RWPE2 (cell line): ENCODE measurements at regions not wholly inside any gene's neighbourhood (a gene's known extent, or its start where the extent isn't known, plus 50 kb on each side); places are given as distances from the start of the nearest gene placed in this dataset.

Experiments used
- ATAC-seq: fragments of 200-7000 bp; cut with Tn5 transposase; 3 replicates; pipeline ENCODE4 v1.9.1; 2021; ENCODE audit warnings: low read depth
- DNase-seq: peaks from one replicate; pipeline ENCODE4 v3.0.0-alpha.2; 2020; ENCODE audit warnings: low spot score
- H3K27ac ChIP-seq: fragments of 450-650 bp; 2 replicates; pipeline ENCODE4 v1.5.1; 2017; ENCODE audit warnings: mild to moderate bottlenecking; ENCODE audit not compliant: poor library complexity, severe bottlenecking
- H3K27me3 ChIP-seq: fragments of 250-450 bp; sonication (Bioruptor Pico); 2 replicates; pipeline ENCODE4 v1.5.1; 2021; ENCODE audit warnings: mild to moderate bottlenecking, moderate library complexity; ENCODE audit not compliant: insufficient read depth, poor library complexity, severe bottlenecking
- H3K36me3 ChIP-seq: fragments of 250-450 bp; sonication (Bioruptor Pico); 2 replicates; pipeline ENCODE4 v1.5.1; 2020; ENCODE audit warnings: low read depth, mild to moderate bottlenecking, moderate library complexity
- H3K4me1 ChIP-seq: fragments of 250-450 bp; sonication (Bioruptor Pico); 2 replicates; pipeline ENCODE4 v1.5.1; 2021; ENCODE audit warnings: mild to moderate bottlenecking, moderate library complexity; ENCODE audit not compliant: insufficient read depth, poor library complexity, severe bottlenecking
- H3K4me3 ChIP-seq: fragments of 250-450 bp; sonication (Bioruptor Pico); 2 replicates; pipeline ENCODE4 v1.5.1; 2021; ENCODE audit warnings: mild to moderate bottlenecking, moderate library complexity; ENCODE audit not compliant: severe bottlenecking
- H3K9me3 ChIP-seq: fragments of 250-450 bp; sonication (Bioruptor Pico); 2 replicates; pipeline ENCODE4 v1.5.1; 2021; ENCODE audit warnings: mild to moderate bottlenecking, moderate library complexity; ENCODE audit not compliant: severe bottlenecking
- TF ChIP-seq, protein P1 (sequence below): fragments of 450-650 bp; IDR thresholded peaks from one replicate; pipeline ENCODE4 v1.5.1; 2017; ENCODE audit warnings: mild to moderate bottlenecking, moderate library complexity; ENCODE audit not compliant: poor library complexity, severe bottlenecking

DNA sequence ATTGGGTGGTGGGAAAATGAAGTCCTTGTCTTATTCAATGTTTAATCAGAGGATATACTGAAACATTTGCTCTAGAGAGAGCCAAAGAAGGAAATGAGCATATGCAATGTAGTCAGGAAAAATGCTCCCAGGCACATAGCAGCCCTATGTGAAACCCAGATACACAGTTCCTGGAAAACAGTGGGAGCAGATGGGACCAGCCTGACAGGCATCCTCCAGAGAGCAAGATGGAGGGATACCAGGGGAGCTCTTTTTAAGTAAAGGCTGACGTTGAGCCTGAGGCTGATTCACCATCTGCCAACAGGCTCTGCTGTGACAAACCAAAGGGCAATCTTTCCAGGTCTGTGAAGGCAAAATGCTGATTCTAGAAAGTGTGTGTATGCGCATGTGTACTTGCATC lies 559.4 kb upstream of the KIRREL3 start:
- DNase-seq (no peak), ATAC-seq (no peak)

DNA sequence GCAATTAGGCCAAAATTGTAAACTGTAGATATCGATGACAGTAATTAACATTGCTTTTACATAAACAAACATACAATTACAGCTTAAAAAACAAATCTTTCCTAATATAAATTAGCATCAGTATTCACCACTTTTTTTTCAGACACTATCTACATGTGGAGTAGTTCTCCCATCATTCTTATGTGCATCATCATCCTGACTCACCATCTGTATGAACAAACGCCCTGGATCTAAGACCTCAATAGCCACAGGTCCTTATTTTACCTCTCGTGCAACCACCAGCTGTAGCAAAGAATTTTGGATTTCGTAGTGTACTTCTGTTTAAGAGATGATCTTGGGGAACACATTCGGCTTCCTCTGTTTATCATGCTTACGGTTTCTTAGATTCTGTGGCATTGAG lies 551.9 kb upstream of the KIRREL3 start:
- TF ChIP-seq, protein P1, sequence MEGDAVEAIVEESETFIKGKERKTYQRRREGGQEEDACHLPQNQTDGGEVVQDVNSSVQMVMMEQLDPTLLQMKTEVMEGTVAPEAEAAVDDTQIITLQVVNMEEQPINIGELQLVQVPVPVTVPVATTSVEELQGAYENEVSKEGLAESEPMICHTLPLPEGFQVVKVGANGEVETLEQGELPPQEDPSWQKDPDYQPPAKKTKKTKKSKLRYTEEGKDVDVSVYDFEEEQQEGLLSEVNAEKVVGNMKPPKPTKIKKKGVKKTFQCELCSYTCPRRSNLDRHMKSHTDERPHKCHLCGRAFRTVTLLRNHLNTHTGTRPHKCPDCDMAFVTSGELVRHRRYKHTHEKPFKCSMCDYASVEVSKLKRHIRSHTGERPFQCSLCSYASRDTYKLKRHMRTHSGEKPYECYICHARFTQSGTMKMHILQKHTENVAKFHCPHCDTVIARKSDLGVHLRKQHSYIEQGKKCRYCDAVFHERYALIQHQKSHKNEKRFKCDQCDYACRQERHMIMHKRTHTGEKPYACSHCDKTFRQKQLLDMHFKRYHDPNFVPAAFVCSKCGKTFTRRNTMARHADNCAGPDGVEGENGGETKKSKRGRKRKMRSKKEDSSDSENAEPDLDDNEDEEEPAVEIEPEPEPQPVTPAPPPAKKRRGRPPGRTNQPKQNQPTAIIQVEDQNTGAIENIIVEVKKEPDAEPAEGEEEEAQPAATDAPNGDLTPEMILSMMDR: no peak
- Histone ChIP-seq H3K4me3 (no peak overlapping the region), H3K27me3 (no peaks in the 10 kb centered on the region), H3K27ac (no peak overlapping the region), H3K4me1 (no peaks in the 10 kb centered on the region), H3K36me3 (no peaks in the 10 kb centered on the region), H3K9me3 (no peaks in the 10 kb centered on the region)
- DNase-seq (no peak), ATAC-seq (peak; percentile 55; the same call in 1 of the 3 replicates)

More for the DNA sequence above, 559.4 kb upstream of the KIRREL3 start:
- TF ChIP-seq, protein P1: no peak
- no peaks in the 10 kb centered on the region for H3K9me3 ChIP-seq
- no peak overlapping the region for H3K4me3 ChIP-seq
- H3K4me1 ChIP-seq: no peaks in the 10 kb centered on the region
- H3K27ac ChIP-seq: no peak overlapping the region
- no peaks in the 10 kb centered on the region for H3K27me3 ChIP-seq
- H3K36me3 ChIP-seq: no peaks in the 10 kb centered on the region

DNA sequence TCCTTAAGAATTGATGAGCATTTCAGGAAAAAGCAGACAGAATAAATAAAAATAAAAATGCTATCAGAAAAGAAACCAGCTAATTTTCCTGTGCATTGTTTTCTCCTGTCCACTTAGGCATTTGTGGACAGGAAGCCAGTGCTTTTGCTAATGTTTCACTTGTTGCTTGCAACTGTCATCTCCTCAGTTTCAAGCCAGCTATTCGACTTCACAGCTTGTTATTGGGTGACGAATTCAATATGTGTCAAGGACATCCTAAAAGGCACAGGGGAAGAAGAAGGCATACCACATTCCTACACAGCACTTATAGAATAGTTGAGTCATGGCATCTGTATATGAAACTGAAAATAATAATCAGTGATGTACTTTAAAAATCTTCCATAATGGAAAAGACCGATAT lies 530.6 kb upstream of the KIRREL3 start:
- Histone ChIP-seq H3K27me3 (peaks cover 10% of the 10 kb centered on the region), H3K36me3 (no peaks in the 10 kb centered on the region), H3K27ac (no peak overlapping the region), H3K4me1 (no peaks in the 10 kb centered on the region), H3K9me3 (no peaks in the 10 kb centered on the region), H3K4me3 (no peak overlapping the region)
- ATAC-seq: no peak
- TF ChIP-seq, protein P1: no peak
- DNase-seq: no peak

DNA sequence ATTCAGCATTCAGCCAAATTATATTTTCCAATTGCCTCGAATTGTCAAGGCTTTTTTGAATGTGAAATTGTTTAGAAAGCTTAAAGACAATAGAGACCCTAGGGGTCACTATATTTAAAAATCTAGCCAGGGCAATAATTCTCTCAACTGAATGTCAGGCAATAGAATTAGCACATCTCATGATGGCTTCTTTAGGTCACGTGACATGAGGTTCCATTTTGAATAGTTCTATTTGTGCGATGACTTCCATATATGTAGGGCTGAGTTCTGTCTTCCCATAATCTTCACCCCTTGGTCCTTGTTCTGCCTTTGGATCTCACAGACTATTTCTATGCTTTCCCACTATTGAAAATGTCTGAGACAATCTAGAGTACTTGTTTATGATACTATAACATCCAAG lies 527.7 kb upstream of the KIRREL3 start:
- Histone ChIP-seq H3K9me3 (no peaks in the 10 kb centered on the region), H3K4me3 (no peak overlapping the region), H3K27ac (no peak overlapping the region), H3K36me3 (no peaks in the 10 kb centered on the region), H3K27me3 (peaks cover 9% of the 10 kb centered on the region), H3K4me1 (no peaks in the 10 kb centered on the region)
- TF ChIP-seq, protein P1: no peak
- DNase-seq (no peak), ATAC-seq (no peak)

DNA sequence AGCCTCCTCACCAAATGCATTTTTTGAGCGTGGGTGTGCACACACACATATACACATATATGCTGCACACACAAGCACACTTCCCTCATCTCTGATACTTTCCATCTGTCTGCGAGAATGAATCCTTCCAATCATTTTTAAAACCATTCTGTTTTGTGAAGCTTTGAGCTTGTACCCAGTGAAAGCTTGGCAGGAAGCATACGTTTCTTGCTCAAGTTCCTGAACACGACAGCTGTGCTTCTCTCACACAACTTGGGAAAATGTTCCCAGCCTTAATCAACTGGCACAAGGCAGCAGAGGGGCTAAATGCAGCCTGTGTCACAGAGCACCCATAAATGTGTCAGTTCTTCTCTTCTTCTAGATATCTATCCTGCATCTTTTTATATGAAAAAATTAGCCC lies 524.0 kb upstream of the KIRREL3 start:
- H3K27ac ChIP-seq: no peak overlapping the region
- no peaks in the 10 kb centered on the region for H3K36me3 ChIP-seq
- peaks cover 15% of the 10 kb centered on the region for H3K27me3 ChIP-seq
- DNase-seq (no peak), ATAC-seq (no peak)
- H3K4me1 ChIP-seq: no peaks in the 10 kb centered on the region
- TF ChIP-seq, protein P1: no peak
- H3K4me3 ChIP-seq: no peak overlapping the region
- H3K9me3 ChIP-seq: no peaks in the 10 kb centered on the region
